ENCODE measurements at regions not wholly inside any gene's neighbourhood (a gene's known extent, or its start where the extent isn't known, plus 50 kb on each side); places are given as distances from the start of the nearest gene placed in this dataset.

GRCh38 chr6:150464966-150465365, 96.2 kb downstream of the IYD start:
- no peak for TF ChIP-seq EZH2 (IDR thresholded peaks at IDR 0.05; ENCODE audit: borderline replicate concordance, low read length)
- TF ChIP-seq CTCF (conservative IDR thresholded peaks at IDR 0.05 in 1 of 2, IDR thresholded peaks at IDR 0.05 in 1 of 2; ENCODE audit: extremely low read depth in 1 of 2, insufficient read depth in 1 of 2, low read depth in 1 of 2, low read length in 2 of 2): no peak
